HEK293 (cell line): ENCODE measurements at regions not wholly inside any gene's neighbourhood (a gene's known extent, or its start where the extent isn't known, plus 50 kb on each side); places are given as distances from the start of the nearest gene placed in this dataset.

ENCODE experiments used
- CTCF ChIA-PET: fragments of 350-600 bp; formaldehyde crosslinking; extraction: SDS; loops from one replicate; lab custom pipeline; 2021; ENCODE audit warnings: antibody characterized with exemption; lab: Yijun Ruan, JAX
- POLR2A ChIA-PET: fragments of 300-600 bp; formaldehyde crosslinking; extraction: SDS; loops from one replicate; lab custom pipeline; 2020; ENCODE audit warnings: antibody characterized with exemption, inconsistent platforms; lab: Yijun Ruan, JAX
- H3K27ac ChIP-seq: fragments of 200-500 bp; sonication (Bioruptor generic); 2 replicates; pipeline ENCODE4 v1.5.1; 2014; ENCODE audit warnings: low read depth, low read length, control low read depth, inconsistent platforms; ENCODE audit errors: extremely low read depth
- H3K36me3 ChIP-seq, 2 experiments: fragments of 200-500 bp in 1 of 2; sonication (Bioruptor generic) in 1 of 2; 1 replicate in 1 of 2; 2 replicates in 1 of 2; pipeline ENCODE4 v1.5.1; 2014 to 2017; ENCODE audit warnings: inconsistent platforms in 2 of 2, low read length in 2 of 2; ENCODE audit not compliant: control insufficient read depth in 2 of 2, insufficient read depth in 1 of 2
- H3K4me1 ChIP-seq: fragments of 200-500 bp; sonication (Bioruptor generic); 2 replicates; pipeline ENCODE4 v1.5.1; 2014; ENCODE audit warnings: mild to moderate bottlenecking, low read length, inconsistent platforms; ENCODE audit not compliant: control insufficient read depth, insufficient read depth
- H3K4me3 ChIP-seq: 2 replicates; pipeline ENCODE4 v1.5.1; 2011; ENCODE audit warnings: low read depth, mild to moderate bottlenecking, control low read depth, low read length, moderate library complexity
- H3K9me3 ChIP-seq: fragments of 200-500 bp; sonication (Bioruptor generic); 2 replicates; pipeline ENCODE4 v1.5.1; 2014; ENCODE audit warnings: low read depth, low read length, inconsistent platforms; ENCODE audit not compliant: control insufficient read depth, insufficient read depth
- BCL6B ChIP-seq: fragments of 450-650 bp; formaldehyde crosslinking; IDR thresholded peaks from 2 replicates; pipeline ENCODE4 v1.5.1; 2017; ENCODE audit warnings: missing biosample characterization, missing genetic modification characterization
- GLI4 ChIP-seq: fragments of 450-650 bp; formaldehyde crosslinking; IDR thresholded peaks from 2 replicates; pipeline ENCODE4 v1.5.1; 2016; ENCODE audit warnings: missing biosample characterization, missing genetic modification characterization
- KLF17 ChIP-seq: fragments of 450-650 bp; formaldehyde crosslinking; IDR thresholded peaks from 2 replicates; pipeline ENCODE4 v1.5.1; 2016; ENCODE audit warnings: missing biosample characterization, missing genetic modification characterization
- KLF8 ChIP-seq: fragments of 450-650 bp; formaldehyde crosslinking; IDR thresholded peaks from 2 replicates; pipeline ENCODE4 v1.5.1; 2016; ENCODE audit warnings: missing biosample characterization, missing genetic modification characterization
- REST ChIP-seq: fragments of 450-650 bp; formaldehyde crosslinking; IDR thresholded peaks from 2 replicates; pipeline ENCODE4 v1.5.1; 2016; ENCODE audit warnings: missing biosample characterization, missing genetic modification characterization
- YY2 ChIP-seq: fragments of 450-650 bp; formaldehyde crosslinking; IDR thresholded peaks from 2 replicates; pipeline ENCODE4 v1.5.1; 2016; ENCODE audit warnings: missing biosample characterization, missing genetic modification characterization
- ZBTB1 ChIP-seq: fragments of 450-650 bp; formaldehyde crosslinking; IDR thresholded peaks from 2 replicates; pipeline ENCODE4 v1.5.1; 2016; ENCODE audit warnings: missing biosample characterization, missing genetic modification characterization
- ZNF138 ChIP-seq: fragments of 450-650 bp; formaldehyde crosslinking; IDR thresholded peaks from 2 replicates; pipeline ENCODE4 v1.5.1; 2016; ENCODE audit warnings: missing biosample characterization, missing genetic modification characterization, borderline replicate concordance
- ZNF140 ChIP-seq: fragments of 450-650 bp; formaldehyde crosslinking; IDR thresholded peaks from 2 replicates; pipeline ENCODE4 v1.5.1; 2016; ENCODE audit warnings: missing biosample characterization, missing genetic modification characterization
- ZNF366 ChIP-seq: fragments of 450-650 bp; formaldehyde crosslinking; conservative IDR thresholded peaks from 2 replicates; pipeline ENCODE4 v1.5.1; 2016; ENCODE audit warnings: missing biosample characterization, missing genetic modification characterization
- ZNF48 ChIP-seq: fragments of 450-650 bp; formaldehyde crosslinking; IDR thresholded peaks from 2 replicates; pipeline ENCODE4 v1.5.1; 2016; ENCODE audit warnings: missing biosample characterization, missing genetic modification characterization
- ZNF555 ChIP-seq: fragments of 450-650 bp; formaldehyde crosslinking; conservative IDR thresholded peaks from 2 replicates; pipeline ENCODE4 v1.5.1; 2017; ENCODE audit warnings: missing biosample characterization, mild to moderate bottlenecking, missing genetic modification characterization, inconsistent platforms
- ZNF654 ChIP-seq: fragments of 450-650 bp; formaldehyde crosslinking; IDR thresholded peaks from 2 replicates; pipeline ENCODE4 v1.5.1; 2016; ENCODE audit warnings: low read depth, missing biosample characterization, missing genetic modification characterization
- ZNF670 ChIP-seq: fragments of 450-650 bp; formaldehyde crosslinking; IDR thresholded peaks from 2 replicates; pipeline ENCODE4 v1.5.1; 2016; ENCODE audit warnings: missing biosample characterization, missing genetic modification characterization, low read depth
- ZNF692 ChIP-seq: fragments of 450-650 bp; formaldehyde crosslinking; IDR thresholded peaks from 2 replicates; pipeline ENCODE4 v1.5.1; 2016; ENCODE audit warnings: missing biosample characterization, missing genetic modification characterization
- ZNF701 ChIP-seq: fragments of 450-650 bp; formaldehyde crosslinking; IDR thresholded peaks from 2 replicates; pipeline ENCODE4 v1.5.1; 2016; ENCODE audit warnings: missing biosample characterization, missing genetic modification characterization
- ZNF76 ChIP-seq: fragments of 450-650 bp; formaldehyde crosslinking; IDR thresholded peaks from 2 replicates; pipeline ENCODE4; 2016; ENCODE audit warnings: low read depth, missing biosample characterization, missing genetic modification characterization, borderline replicate concordance
- ZNF785 ChIP-seq: fragments of 450-650 bp; formaldehyde crosslinking; IDR thresholded peaks from 2 replicates; pipeline ENCODE4 v1.5.1; 2016; ENCODE audit warnings: missing biosample characterization, missing genetic modification characterization
- ZSCAN30 ChIP-seq: fragments of 450-650 bp; IDR thresholded peaks from 2 replicates; pipeline ENCODE4 v1.5.1; 2018; ENCODE audit warnings: missing biosample characterization, mild to moderate bottlenecking, missing genetic modification characterization, moderate library complexity
- TF ChIP-seq, protein P1 (sequence below): fragments of 450-650 bp; formaldehyde crosslinking; IDR thresholded peaks from 2 replicates; pipeline ENCODE4 v1.5.1; 2017; ENCODE audit warnings: missing biosample characterization, missing genetic modification characterization
- TF ChIP-seq, protein P2 (sequence below): fragments of 450-650 bp; formaldehyde crosslinking; IDR thresholded peaks from 2 replicates; pipeline ENCODE4 v1.5.1; 2016; ENCODE audit warnings: missing biosample characterization, missing genetic modification characterization
- TF ChIP-seq, protein P3 (sequence below): fragments of 450-650 bp; formaldehyde crosslinking; IDR thresholded peaks from 2 replicates; pipeline ENCODE4 v1.5.1; 2017; ENCODE audit warnings: missing biosample characterization, missing genetic modification characterization

DNA sequence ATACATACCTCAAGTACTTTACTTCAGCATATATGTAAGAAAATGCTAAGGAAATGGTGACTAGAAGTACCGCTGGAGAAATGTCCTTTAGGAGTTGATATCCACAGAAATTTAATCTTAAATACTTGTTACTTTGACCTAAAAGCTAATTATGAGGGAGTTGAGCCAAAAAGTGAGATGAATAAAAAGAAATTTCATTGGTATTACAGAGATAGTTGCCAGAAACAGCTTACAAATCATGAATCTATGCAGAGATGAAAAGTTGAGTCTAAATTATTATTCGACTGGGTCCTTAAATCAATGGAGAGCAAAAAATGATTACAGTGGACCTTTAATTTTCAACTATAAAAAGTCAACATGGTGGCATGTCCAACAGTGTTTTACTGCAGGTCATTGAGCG, 160.9 kb downstream of the MZT1 start:
- Histone ChIP-seq H3K4me1 (no peaks in the 10 kb centered on the region), H3K27ac (no peak overlapping the region), H3K36me3 (no peaks in the 10 kb centered on the region), H3K9me3 (no peaks in the 10 kb centered on the region), H3K4me3 (no peak overlapping the region)
- ChIA-PET POLR2A (no interaction called here), CTCF (interaction anchor here (0.5 to 1.3 kb wide), 10 partner anchors 9 to 1931 kb away, joined by 3 to 5 read pairs (median 4); no protein-coding TSS in a partner anchor)
- TF ChIP-seq ZNF76 (no peak), ZNF140 (tag by site-specific recombination) (no peak), ZNF785 (no peak), ZSCAN30 (tag by site-specific recombination) (no peak), BCL6B (no peak), ZBTB1 (tag by site-specific recombination) (no peak)

GRCh38 chr13:72565893-72566292, 161.5 kb downstream of the MZT1 start:
- POLR2A ChIA-PET, result no interaction called here
- Histone ChIP-seq H3K9me3 (no peaks in the 10 kb centered on the region), H3K36me3 (no peaks in the 10 kb centered on the region), H3K27ac (no peak overlapping the region), H3K4me1 (no peaks in the 10 kb centered on the region), H3K4me3 (no peak overlapping the region)
- CTCF ChIA-PET, result interaction anchor here (0.6 to 1.3 kb wide), 16 partner anchors 10 to 1280 kb away, joined by 3 to 5 read pairs (median 3); no protein-coding TSS in a partner anchor
- TF ChIP-seq ZNF701 (tag by site-specific recombination) (no peak), ZNF654 (tag by site-specific recombination) (peak; percentile 30; the same call in 1 of the 2 replicates), ZNF670 (no peak), GLI4 (no peak)
- TF ChIP-seq, protein P1, sequence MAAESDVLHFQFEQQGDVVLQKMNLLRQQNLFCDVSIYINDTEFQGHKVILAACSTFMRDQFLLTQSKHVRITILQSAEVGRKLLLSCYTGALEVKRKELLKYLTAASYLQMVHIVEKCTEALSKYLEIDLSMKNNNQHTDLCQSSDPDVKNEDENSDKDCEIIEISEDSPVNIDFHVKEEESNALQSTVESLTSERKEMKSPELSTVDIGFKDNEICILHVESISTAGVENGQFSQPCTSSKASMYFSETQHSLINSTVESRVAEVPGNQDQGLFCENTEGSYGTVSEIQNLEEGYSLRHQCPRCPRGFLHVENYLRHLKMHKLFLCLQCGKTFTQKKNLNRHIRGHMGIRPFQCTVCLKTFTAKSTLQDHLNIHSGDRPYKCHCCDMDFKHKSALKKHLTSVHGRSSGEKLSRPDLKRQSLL (tag by site-specific recombination), result no peak

DNA sequence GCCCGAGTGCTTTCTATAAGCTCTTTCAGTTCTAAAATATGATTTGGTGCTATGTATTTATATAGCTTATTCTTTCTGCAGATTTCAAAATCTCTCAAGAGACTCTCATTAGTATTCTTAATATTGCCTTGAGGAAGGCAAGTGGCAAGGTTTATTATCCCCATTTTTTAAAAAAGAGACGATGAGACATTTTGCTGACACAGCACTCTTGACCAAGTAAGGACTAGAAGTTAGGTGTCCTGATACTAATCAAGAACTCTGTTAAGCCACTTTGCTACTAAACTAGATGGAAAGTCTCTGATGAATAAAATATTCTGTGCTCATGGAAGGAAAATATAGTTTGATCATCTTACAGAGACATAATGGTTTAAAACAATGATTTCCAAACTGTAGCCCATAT, 164.7 kb downstream of the MZT1 start:
- CTCF ChIA-PET, result no interaction called here
- no peak overlapping the region for H3K4me3 ChIP-seq
- H3K27ac ChIP-seq, result no peak overlapping the region
- POLR2A ChIA-PET, result no interaction called here
- H3K4me1 ChIP-seq, result no peaks in the 10 kb centered on the region
- no peaks in the 10 kb centered on the region for H3K36me3 ChIP-seq
- no peaks in the 10 kb centered on the region for H3K9me3 ChIP-seq
- TF ChIP-seq ZNF654 (tag by site-specific recombination), result no peak
- no peak for TF ChIP-seq ZNF555 (tag by site-specific recombination)
- TF ChIP-seq REST (tag by site-specific recombination), result no peak
- TF ChIP-seq ZNF692 (tag by site-specific recombination), result no peak
- no peak for TF ChIP-seq ZNF366 (tag by site-specific recombination)
- TF ChIP-seq, protein P2, sequence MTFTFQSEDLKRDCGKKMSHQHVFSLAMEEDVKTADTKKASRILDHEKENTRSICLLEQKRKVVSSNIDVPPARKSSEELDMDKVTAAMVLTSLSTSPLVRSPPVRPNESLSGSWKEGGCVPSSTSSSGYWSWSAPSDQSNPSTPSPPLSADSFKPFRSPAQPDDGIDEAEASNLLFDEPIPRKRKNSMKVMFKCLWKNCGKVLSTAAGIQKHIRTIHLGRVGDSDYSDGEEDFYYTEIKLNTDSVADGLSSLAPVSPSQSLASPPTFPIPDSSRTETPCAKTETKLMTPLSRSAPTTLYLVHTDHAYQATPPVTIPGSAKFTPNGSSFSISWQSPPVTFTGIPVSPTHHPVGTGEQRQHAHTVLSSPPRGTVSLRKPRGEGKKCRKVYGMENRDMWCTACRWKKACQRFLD (tag by site-specific recombination), result no peak
- TF ChIP-seq, protein P3, sequence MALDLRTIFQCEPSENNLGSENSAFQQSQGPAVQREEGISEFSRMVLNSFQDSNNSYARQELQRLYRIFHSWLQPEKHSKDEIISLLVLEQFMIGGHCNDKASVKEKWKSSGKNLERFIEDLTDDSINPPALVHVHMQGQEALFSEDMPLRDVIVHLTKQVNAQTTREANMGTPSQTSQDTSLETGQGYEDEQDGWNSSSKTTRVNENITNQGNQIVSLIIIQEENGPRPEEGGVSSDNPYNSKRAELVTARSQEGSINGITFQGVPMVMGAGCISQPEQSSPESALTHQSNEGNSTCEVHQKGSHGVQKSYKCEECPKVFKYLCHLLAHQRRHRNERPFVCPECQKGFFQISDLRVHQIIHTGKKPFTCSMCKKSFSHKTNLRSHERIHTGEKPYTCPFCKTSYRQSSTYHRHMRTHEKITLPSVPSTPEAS, result no peak
- TF ChIP-seq ZNF48 (tag by site-specific recombination), result no peak
- TF ChIP-seq ZNF138 (tag by site-specific recombination), result no peak
- no peak for TF ChIP-seq KLF17 (tag by site-specific recombination)
- TF ChIP-seq YY2 (tag by site-specific recombination), result no peak
- no peak for TF ChIP-seq KLF8
